Activated CD4-positive, alpha-beta T cell treated with anti-CD3 and anti-CD28 coated beads, Interleukin-2, amount 10 ng/mL, durations not matched to agents 24 days and 14 days (primary cell): ENCODE measurements at regions not wholly inside any gene's neighbourhood (a gene's known extent, or its start where the extent isn't known, plus 50 kb on each side); places are given as distances from the start of the nearest gene placed in this dataset.
"Not testable (repeated sequence)": the region's sequence is repeated elsewhere in the genome, so short reads cannot be mapped to it uniquely, and the experiment has no call there.

Experiments used
- DNase-seq: peaks from one replicate; pipeline ENCODE4 v3.0.0; 2022
- H3K27ac Mint-ChIP-seq: one replicate; pipeline ENCODE4 v1.8.0; 2022; ENCODE audit warnings: mild to moderate bottlenecking, mixed read lengths
- H3K27me3 Mint-ChIP-seq: one replicate; pipeline ENCODE4 v1.8.0; 2022; ENCODE audit warnings: mixed read lengths
- H3K36me3 Mint-ChIP-seq: one replicate; pipeline ENCODE4 v1.8.0; 2022; ENCODE audit warnings: low read depth, mild to moderate bottlenecking, mixed read lengths
- H3K4me1 Mint-ChIP-seq: one replicate; pipeline ENCODE4 v1.8.0; 2021; ENCODE audit warnings: mixed read lengths
- H3K4me3 Mint-ChIP-seq: one replicate; pipeline ENCODE4 v1.8.0; 2022; ENCODE audit warnings: mild to moderate bottlenecking, moderate library complexity, mixed read lengths
- H3K9me3 Mint-ChIP-seq: one replicate; pipeline ENCODE4 v1.8.0; 2021; ENCODE audit warnings: mixed read lengths
- intact Hi-C: fragments of 100-400 bp; cut with micrococcal nuclease; formaldehyde crosslinking; loops from one replicate; pipeline ENCODE4 v1.15.1; 2023

GRCh38 chr15:81901319-81901718 is 144.5 kb downstream of the MEX3B start:
- H3K36me3 Mint-ChIP-seq = no peaks in the 10 kb centered on the region
- no peak for DNase-seq
- H3K4me1 Mint-ChIP-seq = no peaks in the 10 kb centered on the region
- H3K27me3 Mint-ChIP-seq = peaks cover 2% of the 10 kb centered on the region
- no peaks in the 10 kb centered on the region for H3K9me3 Mint-ChIP-seq
- H3K27ac Mint-ChIP-seq = no peak overlapping the region
- intact Hi-C loops = no loop called here
- H3K4me3 Mint-ChIP-seq = no peak overlapping the region

GRCh38 chr15:81899730-81900129 is 146.1 kb downstream of the MEX3B start:
- H3K9me3 Mint-ChIP-seq = no peaks in the 10 kb centered on the region

GRCh38 chr15:81899024-81899423 is 146.8 kb downstream of the MEX3B start:
- Mint-ChIP-seq H3K27me3 (peaks cover 2% of the 10 kb centered on the region), H3K4me3 (no peak overlapping the region), H3K4me1 (no peaks in the 10 kb centered on the region), H3K27ac (no peak overlapping the region), H3K9me3 (no peaks in the 10 kb centered on the region), H3K36me3 (no peaks in the 10 kb centered on the region)
- intact Hi-C loops = no loop called here
- DNase-seq = no peak

More at GRCh38 chr15:81899730-81900129, 146.1 kb downstream of the MEX3B start:
- intact Hi-C loops = no loop called here
- peaks cover 2% of the 10 kb centered on the region for H3K27me3 Mint-ChIP-seq
- no peak overlapping the region for H3K4me3 Mint-ChIP-seq
- DNase-seq = no peak
- no peaks in the 10 kb centered on the region for H3K4me1 Mint-ChIP-seq
- H3K36me3 Mint-ChIP-seq = no peaks in the 10 kb centered on the region
- no peak overlapping the region for H3K27ac Mint-ChIP-seq

GRCh38 chr15:81897057-81897677 is 148.7 kb downstream of the MEX3B start:
- Mint-ChIP-seq H3K4me3 (no peak overlapping the region), H3K4me1 (no peaks in the 10 kb centered on the region), H3K27ac (no peak overlapping the region), H3K9me3 (no peaks in the 10 kb centered on the region), H3K27me3 (peaks cover 2% of the 10 kb centered on the region), H3K36me3 (no peaks in the 10 kb centered on the region)
- intact Hi-C loops = no loop called here
- no peak for DNase-seq

GRCh38 chr15:81896356-81896755 is 149.5 kb downstream of the MEX3B start:
- H3K27me3 Mint-ChIP-seq = no peaks in the 10 kb centered on the region
- no peaks in the 10 kb centered on the region for H3K9me3 Mint-ChIP-seq
- H3K36me3 Mint-ChIP-seq = no peaks in the 10 kb centered on the region
- DNase-seq = no peak
- no peak overlapping the region for H3K4me3 Mint-ChIP-seq
- intact Hi-C loops = no loop called here
- H3K27ac Mint-ChIP-seq = no peak overlapping the region
- H3K4me1 Mint-ChIP-seq = no peaks in the 10 kb centered on the region

- H3K9me3 Mint-ChIP-seq = no peaks in the 10 kb centered on the region
- H3K4me3 Mint-ChIP-seq = no peak overlapping the region
- no peaks in the 10 kb centered on the region for H3K4me1 Mint-ChIP-seq
- intact Hi-C loops = no loop called here
- H3K27me3 Mint-ChIP-seq = no peaks in the 10 kb centered on the region
- no peak overlapping the region for H3K27ac Mint-ChIP-seq
- H3K36me3 Mint-ChIP-seq = no peaks in the 10 kb centered on the region
- DNase-seq = no peak
These were observed 150.1 kb downstream of the MEX3B start for GRCh38 chr15:81895723-81896122.

- intact Hi-C loops = no loop called here
These were observed 151.8 kb downstream of the MEX3B start for GRCh38 chr15:81894061-81894460.

GRCh38 chr15:81893182-81893835 is 152.5 kb downstream of the MEX3B start:
- intact Hi-C loops = no loop called here
- Mint-ChIP-seq H3K4me1 (no peaks in the 10 kb centered on the region), H3K9me3 (no peaks in the 10 kb centered on the region), H3K4me3 (no peak overlapping the region), H3K36me3 (no peaks in the 10 kb centered on the region), H3K27ac (no peak overlapping the region), H3K27me3 (no peaks in the 10 kb centered on the region)
- DNase-seq = no peak

More at GRCh38 chr15:81894061-81894460, 151.8 kb downstream of the MEX3B start:
- H3K9me3 Mint-ChIP-seq = no peaks in the 10 kb centered on the region
- H3K4me1 Mint-ChIP-seq = no peaks in the 10 kb centered on the region
- H3K36me3 Mint-ChIP-seq = no peaks in the 10 kb centered on the region
- H3K4me3 Mint-ChIP-seq = no peak overlapping the region
- DNase-seq = no peak
- no peak overlapping the region for H3K27ac Mint-ChIP-seq
- no peaks in the 10 kb centered on the region for H3K27me3 Mint-ChIP-seq

GRCh38 chr15:81890496-81890895 is 155.3 kb downstream of the MEX3B start:
- Mint-ChIP-seq H3K27ac (no peak overlapping the region), H3K9me3 (no peaks in the 10 kb centered on the region), H3K4me1 (no peaks in the 10 kb centered on the region), H3K4me3 (no peak overlapping the region), H3K36me3 (no peaks in the 10 kb centered on the region), H3K27me3 (no peaks in the 10 kb centered on the region)
- intact Hi-C loops = no loop called here
- DNase-seq = no peak

- DNase-seq = no peak
- Mint-ChIP-seq H3K4me1 (no peaks in the 10 kb centered on the region), H3K9me3 (no peaks in the 10 kb centered on the region), H3K4me3 (no peak overlapping the region), H3K27ac (no peak overlapping the region), H3K27me3 (no peaks in the 10 kb centered on the region), H3K36me3 (no peaks in the 10 kb centered on the region)
- intact Hi-C loops = no loop called here
These were observed 156.3 kb downstream of the MEX3B start for GRCh38 chr15:81889485-81889881.

- H3K4me1 Mint-ChIP-seq = no peaks in the 10 kb centered on the region
- H3K4me3 Mint-ChIP-seq = no peak overlapping the region
- H3K9me3 Mint-ChIP-seq = no peaks in the 10 kb centered on the region
- H3K27ac Mint-ChIP-seq = no peak overlapping the region
- peaks cover 2% of the 10 kb centered on the region for H3K27me3 Mint-ChIP-seq
- DNase-seq = no peak
- H3K36me3 Mint-ChIP-seq = no peaks in the 10 kb centered on the region
- intact Hi-C loops = no loop called here
These were observed 156.9 kb downstream of the MEX3B start for GRCh38 chr15:81888748-81889484.

GRCh38 chr15:81887912-81888311 is 157.9 kb downstream of the MEX3B start:
- Mint-ChIP-seq H3K4me3 (no peak overlapping the region), H3K27me3 (peaks cover 4% of the 10 kb centered on the region), H3K9me3 (no peaks in the 10 kb centered on the region), H3K36me3 (no peaks in the 10 kb centered on the region), H3K4me1 (no peaks in the 10 kb centered on the region), H3K27ac (no peak overlapping the region)
- no peak for DNase-seq
- intact Hi-C loops = no loop called here

- H3K9me3 Mint-ChIP-seq, H3K27me3 Mint-ChIP-seq, H3K4me1 Mint-ChIP-seq, H3K36me3 Mint-ChIP-seq, DNase-seq, H3K4me3 Mint-ChIP-seq, intact Hi-C loops, H3K27ac Mint-ChIP-seq: not testable (repeated sequence)
These were observed 158.6 kb downstream of the MEX3B start for GRCh38 chr15:81887188-81887587.

- intact Hi-C loops = no loop called here
These were observed 159.2 kb downstream of the MEX3B start for GRCh38 chr15:81886591-81886990.

More at GRCh38 chr15:81886591-81886990, 159.2 kb downstream of the MEX3B start:
- Mint-ChIP-seq H3K27me3 (peaks cover 7% of the 10 kb centered on the region), H3K36me3 (no peaks in the 10 kb centered on the region), H3K9me3 (no peaks in the 10 kb centered on the region), H3K4me3 (no peak overlapping the region), H3K27ac (no peak overlapping the region), H3K4me1 (no peaks in the 10 kb centered on the region)
- DNase-seq = no peak
